T-cell (primary cell): ENCODE measurements at regions not wholly inside any gene's neighbourhood (a gene's known extent, or its start where the extent isn't known, plus 50 kb on each side); places are given as distances from the start of the nearest gene placed in this dataset.

ENCODE experiments used
- ATAC-seq, 4 experiments: fragments of 200-7000 bp in 3 of 4; fragments of 150-1000 bp in 1 of 4; cut with Tn5 transposase; replicated peaks in 1 of 4; 1 replicate in 3 of 4; 2 replicates in 1 of 4; pipeline ENCODE4 v1.10.0; 2021; ENCODE audit warnings: moderate library complexity in 3 of 4, mild to moderate bottlenecking in 2 of 4, moderate number of reproducible peaks in 1 of 4
- CTCF ChIA-PET, 2 donors: fragments of 300-600 bp; sonication (Branson Sonifier 250); formaldehyde crosslinking; loops; one replicate each; lab custom pipeline; 2022; ENCODE audit warnings: antibody characterized with exemption in 2 of 2; lab: Charles Lee
- POLR2A ChIA-PET, 2 donors: fragments of 300-600 bp; sonication (Branson Sonifier 250); formaldehyde crosslinking; loops; one replicate each; lab custom pipeline; 2022; ENCODE audit warnings: antibody characterized with exemption in 2 of 2; lab: Charles Lee
- DNase-seq, 35 experiments: peaks; one replicate each; pipeline versions ENCODE4 v3.0.0 to v3.0.0-alpha.2; 2013 to 2023
- H3K27ac ChIP-seq: one replicate; pipeline ENCODE4 v1.5.1; 2013; ENCODE audit warnings: low read length
- H3K27me3 ChIP-seq, 2 experiments: replicated peaks in 1 of 2; 1 replicate in 1 of 2; 2 replicates in 1 of 2; pipeline versions ENCODE4 v1.6.1 to v1.7.0; 2013; ENCODE audit warnings: low read length in 1 of 2, mixed read lengths in 1 of 2; ENCODE audit not compliant: control insufficient read depth in 2 of 2, insufficient read depth in 2 of 2; ENCODE audit errors: extremely low read depth in 1 of 2
- H3K36me3 ChIP-seq, 2 donors: 1 replicate in 1 of 2; 2 replicates in 1 of 2; pipeline versions ENCODE4 v1.6.1 to v1.7.0; 2013; ENCODE audit warnings: low read length in 1 of 2; ENCODE audit not compliant: control insufficient read depth in 2 of 2, insufficient read depth in 1 of 2; ENCODE audit errors: extremely low read depth in 1 of 2
- H3K4me1 ChIP-seq, 2 experiments: 1 replicate in 1 of 2; 2 replicates in 1 of 2; pipeline versions ENCODE4 v1.6.1 to v1.7.0; 2013; ENCODE audit warnings: low read length in 2 of 2, mixed read lengths in 1 of 2; ENCODE audit not compliant: insufficient read depth in 2 of 2, control insufficient read depth in 1 of 2; ENCODE audit errors: extremely low read depth in 1 of 2
- H3K4me3 ChIP-seq, 2 donors: 1 replicate in 1 of 2; 2 replicates in 1 of 2; pipeline versions ENCODE4 v1.5.1 to v1.7.0; 2013; ENCODE audit warnings: mild to moderate bottlenecking in 2 of 2, low read length in 1 of 2, moderate library complexity in 1 of 2; ENCODE audit not compliant: control insufficient read depth in 1 of 2; ENCODE audit errors: extremely low read depth in 1 of 2
- H3K9me3 ChIP-seq: 2 replicates; pipeline ENCODE4 v1.7.0; 2013
- H3K27ac Mint-ChIP-seq, 2 donors: one replicate each; pipeline ENCODE4 v1.8.0; 2020 to 2021; ENCODE audit warnings: mild to moderate bottlenecking in 2 of 2, mixed read lengths in 2 of 2
- H3K27me3 Mint-ChIP-seq, 2 donors: one replicate each; pipeline ENCODE4 v1.8.0; 2021 to 2022; ENCODE audit warnings: mixed read lengths in 2 of 2
- H3K36me3 Mint-ChIP-seq: one replicate; pipeline ENCODE4 v1.8.0; 2021; ENCODE audit warnings: mixed read lengths
- H3K4me1 Mint-ChIP-seq, 3 donors: one replicate each; pipeline ENCODE4 v1.8.0; 2020 to 2022; ENCODE audit warnings: mixed read lengths in 3 of 3, mild to moderate bottlenecking in 1 of 3
- H3K4me3 Mint-ChIP-seq, 3 donors: one replicate each; pipeline ENCODE4 v1.8.0; 2020 to 2022; ENCODE audit warnings: mild to moderate bottlenecking in 3 of 3, mixed read lengths in 3 of 3, moderate library complexity in 3 of 3
- H3K9me3 Mint-ChIP-seq, 3 donors: one replicate each; pipeline ENCODE4 v1.8.0; 2020 to 2022; ENCODE audit warnings: mixed read lengths in 3 of 3
- WGBS: methylation state at CpG from one replicate; pipeline ENCODE4 v1.1.5; 2013; ENCODE audit warnings: missing lambda C conversion rate; ENCODE audit not compliant: insufficient coverage; 5-methylcytosine and 5-hydroxymethylcytosine counted together

- Mint-ChIP-seq H3K4me1 (no peaks in the 10 kb centered on the region), H3K36me3 (no peaks in the 10 kb centered on the region), H3K27me3 (peaks cover 8 to 27% of the 10 kb centered on the region in 2 donors), H3K9me3 (peaks cover 6 to 19% (median 11%) of the 10 kb centered on the region in 3 donors), H3K4me3 (no peak overlapping the region), H3K27ac (no peak overlapping the region)
- CTCF ChIA-PET = interaction anchor here in 1 of 2 donors (1.3 kb wide), 1 partner anchor 21 kb away, joined by 4 read pairs; no protein-coding TSS in a partner anchor
- no peaks in the 10 kb centered on the region for H3K9me3 ChIP-seq
- POLR2A ChIA-PET = no interaction called here
- DNase-seq (no peak), ATAC-seq (no peak)
- H3K27me3 ChIP-seq = peaks cover 0 to 15% of the 10 kb centered on the region in 2 experiments
- H3K4me3 ChIP-seq = no peak overlapping the region
- no peaks in the 10 kb centered on the region for H3K4me1 ChIP-seq
- H3K27ac ChIP-seq = no peak overlapping the region
- H3K36me3 ChIP-seq = no peaks in the 10 kb centered on the region
- WGBS = 91% methylated on average over 8 of the region's 11 CpGs
These were observed 70.7 kb upstream of the VASH1 start for GRCh38 chr14:76690502-76691105.

- Histone ChIP-seq H3K36me3 (no peaks in the 10 kb centered on the region), H3K9me3 (no peaks in the 10 kb centered on the region), H3K27ac (no peak overlapping the region), H3K4me1 (no peaks in the 10 kb centered on the region), H3K4me3 (no peak overlapping the region), H3K27me3 (peaks cover 0 to 22% of the 10 kb centered on the region in 2 experiments)
- DNase-seq (no peak), ATAC-seq (no peak)
- WGBS = 69% methylated on average over 3 of the region's 10 CpGs
- Mint-ChIP-seq H3K4me3 (no peak overlapping the region), H3K27ac (no peak overlapping the region), H3K27me3 (peaks cover 11 to 17% of the 10 kb centered on the region in 2 donors), H3K36me3 (no peaks in the 10 kb centered on the region), H3K4me1 (no peaks in the 10 kb centered on the region), H3K9me3 (no peaks in the 10 kb centered on the region)
- ChIA-PET POLR2A (no interaction called here), CTCF (no interaction called here)
These were observed 67.2 kb upstream of the VASH1 start for GRCh38 chr14:76694106-76694505.

- Histone ChIP-seq H3K27me3 (peaks cover 0 to 15% of the 10 kb centered on the region in 2 experiments), H3K4me1 (no peaks in the 10 kb centered on the region), H3K27ac (no peak overlapping the region), H3K36me3 (no peaks in the 10 kb centered on the region), H3K4me3 (no peak overlapping the region), H3K9me3 (no peaks in the 10 kb centered on the region)
- CTCF ChIA-PET = interaction anchor here in 1 of 2 donors (0.7 kb wide), 1 partner anchor 1253 kb away, joined by 3 read pairs; no protein-coding TSS in a partner anchor
- DNase-seq = no peak
- no peak overlapping the region for H3K4me3 Mint-ChIP-seq
- peaks cover 11 to 17% of the 10 kb centered on the region in 2 donors for H3K27me3 Mint-ChIP-seq
- no peaks in the 10 kb centered on the region for H3K4me1 Mint-ChIP-seq
- WGBS = 86% methylated on average over 8 of the region's 10 CpGs
- ATAC-seq = no peak
- no peaks in the 10 kb centered on the region for H3K36me3 Mint-ChIP-seq
- no peaks in the 10 kb centered on the region for H3K9me3 Mint-ChIP-seq
- H3K27ac Mint-ChIP-seq = no peak overlapping the region
- POLR2A ChIA-PET = no interaction called here
These were observed 65.9 kb upstream of the VASH1 start for GRCh38 chr14:76695263-76695920.

GRCh38 chr14:76696361-76696760 is 64.9 kb upstream of the VASH1 start:
- ChIA-PET POLR2A (no interaction called here), CTCF (interaction anchor here in 1 of 2 donors (0.7 kb wide), 1 partner anchor 1254 kb away, joined by 3 read pairs; no protein-coding TSS in a partner anchor)
- Histone ChIP-seq H3K9me3 (no peaks in the 10 kb centered on the region), H3K4me1 (no peaks in the 10 kb centered on the region), H3K27ac (no peak overlapping the region), H3K27me3 (peaks cover 0 to 10% of the 10 kb centered on the region in 2 experiments), H3K36me3 (no peaks in the 10 kb centered on the region), H3K4me3 (no peak overlapping the region)
- H3K27me3 Mint-ChIP-seq = peaks cover 11% of the 10 kb centered on the region in 2 donors
- ATAC-seq = no peak
- WGBS = 92% methylated on average over 2 of the region's 3 CpGs
- no peaks in the 10 kb centered on the region for H3K9me3 Mint-ChIP-seq
- H3K4me1 Mint-ChIP-seq = no peaks in the 10 kb centered on the region
- H3K36me3 Mint-ChIP-seq = no peaks in the 10 kb centered on the region
- H3K27ac Mint-ChIP-seq = no peak overlapping the region
- no peak for DNase-seq
- H3K4me3 Mint-ChIP-seq = no peak overlapping the region

GRCh38 chr14:76696791-76697190 is 64.5 kb upstream of the VASH1 start:
- Histone ChIP-seq H3K4me3 (no peak overlapping the region), H3K4me1 (no peaks in the 10 kb centered on the region), H3K27me3 (peaks cover 0 to 12% of the 10 kb centered on the region in 2 experiments), H3K36me3 (no peaks in the 10 kb centered on the region), H3K9me3 (no peaks in the 10 kb centered on the region), H3K27ac (no peak overlapping the region)
- H3K9me3 Mint-ChIP-seq = no peaks in the 10 kb centered on the region
- CTCF ChIA-PET = no interaction called here
- H3K36me3 Mint-ChIP-seq = no peaks in the 10 kb centered on the region
- H3K27me3 Mint-ChIP-seq = peaks cover 8 to 11% of the 10 kb centered on the region in 2 donors
- no peaks in the 10 kb centered on the region for H3K4me1 Mint-ChIP-seq
- no peak overlapping the region for H3K27ac Mint-ChIP-seq
- ATAC-seq = no peak
- WGBS = 55% methylated on average over 5 of the region's 5 CpGs
- no peak for DNase-seq
- POLR2A ChIA-PET = interaction anchor here in 1 of 2 donors (0.6 kb wide), 1 partner anchor 92 kb away, joined by 3 read pairs; no protein-coding TSS in a partner anchor
- H3K4me3 Mint-ChIP-seq = no peak overlapping the region

GRCh38 chr14:76697246-76697905 is 63.9 kb upstream of the VASH1 start:
- peaks cover 0 to 12% of the 10 kb centered on the region in 2 experiments for H3K27me3 ChIP-seq
- POLR2A ChIA-PET = interaction anchor here in 1 of 2 donors (0.6 kb wide), 1 partner anchor 93 kb away, joined by 3 read pairs; no protein-coding TSS in a partner anchor
- no peaks in the 10 kb centered on the region for H3K4me1 ChIP-seq
- H3K36me3 ChIP-seq = no peaks in the 10 kb centered on the region
- no peak overlapping the region for H3K4me3 ChIP-seq
- WGBS = 83% methylated on average over 3 of the region's 5 CpGs
- H3K27ac Mint-ChIP-seq = no peak overlapping the region
- no peak overlapping the region for H3K4me3 Mint-ChIP-seq
- H3K4me1 Mint-ChIP-seq = no peaks in the 10 kb centered on the region
- no peaks in the 10 kb centered on the region for H3K9me3 Mint-ChIP-seq
- no peak for ATAC-seq
- H3K27me3 Mint-ChIP-seq = peaks cover 8 to 11% of the 10 kb centered on the region in 2 donors
- H3K36me3 Mint-ChIP-seq = no peaks in the 10 kb centered on the region
- no peak for DNase-seq
- CTCF ChIA-PET = no interaction called here
- H3K27ac ChIP-seq = no peak overlapping the region
- H3K9me3 ChIP-seq = no peaks in the 10 kb centered on the region
